ENCODE measurements at regions not wholly inside any gene's neighbourhood (a gene's known extent, or its start where the extent isn't known, plus 50 kb on each side); places are given as distances from the start of the nearest gene placed in this dataset.

DNA sequence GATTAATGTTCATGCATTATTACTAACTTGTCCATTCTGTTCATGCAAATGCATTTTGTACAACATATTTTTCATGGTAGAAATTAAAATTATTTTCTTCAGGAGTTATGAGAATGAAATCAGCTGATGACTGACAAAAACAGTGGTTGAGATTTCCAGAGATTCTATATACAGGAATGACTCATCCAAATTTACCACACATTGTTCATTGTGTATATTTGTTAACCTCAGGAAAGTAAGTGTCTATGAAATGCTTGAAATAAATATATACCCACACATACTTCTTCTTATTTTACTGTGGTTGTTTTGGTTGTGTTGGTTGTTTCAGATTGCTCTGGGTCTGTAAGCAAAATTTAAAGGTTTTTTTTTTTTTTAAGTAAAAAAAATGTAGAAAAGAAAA, 108.1 kb upstream of the SP8 start:
- H3K27ac ChIP-seq = no peak overlapping the region
- no peak for DNase-seq (ENCODE audit: low spot score in 2 of 2)

DNA sequence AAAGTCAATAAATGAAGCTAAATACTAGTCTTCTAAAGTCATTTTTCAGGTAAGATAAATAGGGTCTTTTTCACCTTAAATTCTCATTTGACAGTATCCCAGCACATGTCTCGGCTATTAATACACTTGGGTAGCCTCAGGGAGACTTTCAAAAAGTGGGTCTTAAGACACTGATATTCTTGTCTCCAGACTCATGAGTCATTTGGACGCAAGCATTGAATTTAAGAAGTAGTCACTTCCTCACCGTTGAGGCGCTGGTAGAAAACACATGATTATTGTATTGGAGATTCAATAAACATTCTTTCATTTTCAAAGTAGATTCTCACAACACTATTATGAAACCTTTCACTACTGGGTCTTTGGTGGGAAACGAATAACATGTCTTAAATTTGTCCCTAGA, 108.9 kb upstream of the SP8 start:
- WGBS = 54% methylated on average over 5 of the region's 5 CpGs
- TF ChIP-seq, protein P1, sequence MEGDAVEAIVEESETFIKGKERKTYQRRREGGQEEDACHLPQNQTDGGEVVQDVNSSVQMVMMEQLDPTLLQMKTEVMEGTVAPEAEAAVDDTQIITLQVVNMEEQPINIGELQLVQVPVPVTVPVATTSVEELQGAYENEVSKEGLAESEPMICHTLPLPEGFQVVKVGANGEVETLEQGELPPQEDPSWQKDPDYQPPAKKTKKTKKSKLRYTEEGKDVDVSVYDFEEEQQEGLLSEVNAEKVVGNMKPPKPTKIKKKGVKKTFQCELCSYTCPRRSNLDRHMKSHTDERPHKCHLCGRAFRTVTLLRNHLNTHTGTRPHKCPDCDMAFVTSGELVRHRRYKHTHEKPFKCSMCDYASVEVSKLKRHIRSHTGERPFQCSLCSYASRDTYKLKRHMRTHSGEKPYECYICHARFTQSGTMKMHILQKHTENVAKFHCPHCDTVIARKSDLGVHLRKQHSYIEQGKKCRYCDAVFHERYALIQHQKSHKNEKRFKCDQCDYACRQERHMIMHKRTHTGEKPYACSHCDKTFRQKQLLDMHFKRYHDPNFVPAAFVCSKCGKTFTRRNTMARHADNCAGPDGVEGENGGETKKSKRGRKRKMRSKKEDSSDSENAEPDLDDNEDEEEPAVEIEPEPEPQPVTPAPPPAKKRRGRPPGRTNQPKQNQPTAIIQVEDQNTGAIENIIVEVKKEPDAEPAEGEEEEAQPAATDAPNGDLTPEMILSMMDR (IDR thresholded peaks at IDR 0.05) = no peak
- no peak for TF ChIP-seq POLR2A (IDR thresholded peaks at IDR 0.05)
- TF ChIP-seq POLR2AphosphoS5 (IDR thresholded peaks at IDR 0.05) = no peak
- no peak for TF ChIP-seq EP300 (IDR thresholded peaks at IDR 0.05)
- Histone ChIP-seq H3K27me3 (peaks cover 2% of the 10 kb centered on the region), H3K4me3 (no peak overlapping the region), H3K27ac (no peak overlapping the region), H3K9me3 (no peaks in the 10 kb centered on the region), H3K4me1 (no peaks in the 10 kb centered on the region), H3K36me3 (no peaks in the 10 kb centered on the region)
- no peak for DNase-seq (ENCODE audit: low spot score in 2 of 2)

More for the DNA sequence above, 108.1 kb upstream of the SP8 start:
- TF ChIP-seq, protein P1 (IDR thresholded peaks at IDR 0.05) = no peak
- TF ChIP-seq POLR2AphosphoS5 (IDR thresholded peaks at IDR 0.05) (no peak), POLR2A (IDR thresholded peaks at IDR 0.05) (no peak), EP300 (IDR thresholded peaks at IDR 0.05) (no peak)
- no peaks in the 10 kb centered on the region for H3K4me1 ChIP-seq
- H3K36me3 ChIP-seq = no peaks in the 10 kb centered on the region
- H3K9me3 ChIP-seq = no peaks in the 10 kb centered on the region
- H3K27me3 ChIP-seq = peaks cover 2% of the 10 kb centered on the region
- H3K4me3 ChIP-seq = no peak overlapping the region

DNA sequence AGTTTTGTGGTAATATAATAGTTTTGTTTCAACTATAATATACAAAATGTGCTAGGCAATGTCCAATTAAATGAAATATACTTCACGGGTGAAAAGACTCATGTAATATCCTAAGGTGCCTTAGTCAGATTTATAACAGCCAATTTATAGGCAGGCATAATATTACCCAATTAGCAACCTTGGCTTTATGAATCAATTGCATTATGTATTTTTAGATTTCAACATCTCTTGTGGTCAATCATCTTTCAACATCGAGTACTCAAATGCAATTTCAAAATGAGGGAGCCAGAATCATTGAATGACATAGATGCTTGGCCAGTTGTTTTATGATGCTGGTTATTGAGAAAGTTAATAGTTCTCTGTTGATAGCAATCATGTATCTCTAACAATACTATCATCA, 110.3 kb upstream of the SP8 start:
- Histone ChIP-seq H3K4me3 (no peak overlapping the region), H3K9me3 (no peaks in the 10 kb centered on the region), H3K36me3 (no peaks in the 10 kb centered on the region), H3K4me1 (no peaks in the 10 kb centered on the region), H3K27me3 (peaks cover 2% of the 10 kb centered on the region), H3K27ac (no peak overlapping the region)
- no peak for DNase-seq (ENCODE audit: low spot score in 2 of 2)
- 71% methylated on average over 2 of the region's 2 CpGs for WGBS
- no peak for TF ChIP-seq POLR2A (IDR thresholded peaks at IDR 0.05)
- TF ChIP-seq EP300 (IDR thresholded peaks at IDR 0.05) = no peak
- TF ChIP-seq, protein P1 (IDR thresholded peaks at IDR 0.05) = no peak
- TF ChIP-seq POLR2AphosphoS5 (IDR thresholded peaks at IDR 0.05) = no peak

DNA sequence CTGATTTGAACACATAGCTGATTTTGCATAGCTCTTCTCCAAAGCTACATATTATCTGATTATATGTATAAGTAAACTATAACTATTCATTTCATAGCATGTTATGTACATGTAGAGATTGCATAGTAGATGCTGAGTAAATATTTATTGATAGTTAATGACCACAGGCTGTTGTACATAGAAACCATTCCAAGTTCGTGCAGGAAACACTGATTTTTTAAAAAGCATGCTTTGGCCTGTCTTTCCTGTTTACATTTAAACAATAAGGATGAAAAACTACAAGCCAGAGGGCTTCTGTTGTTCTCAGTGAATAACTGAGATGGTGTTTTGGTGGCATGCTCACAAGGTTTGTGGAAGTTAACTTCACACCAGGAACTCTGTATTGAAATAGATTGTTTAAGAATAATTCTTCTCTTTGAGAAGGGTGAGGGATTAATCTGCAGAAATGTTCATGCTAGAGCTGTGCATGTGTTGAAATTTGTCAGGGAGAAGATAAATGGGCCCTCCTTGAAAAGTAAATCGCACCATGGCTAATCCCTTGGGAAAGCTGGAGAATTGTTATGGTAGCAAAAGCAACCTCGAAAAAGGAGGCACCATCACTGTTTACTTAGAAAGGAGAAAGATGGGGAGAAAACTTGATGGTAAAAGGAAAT, 120.2 kb upstream of the SP8 start:
- TF ChIP-seq, protein P1 (IDR thresholded peaks at IDR 0.05) = no peak
- TF ChIP-seq POLR2A (IDR thresholded peaks at IDR 0.05) (no peak), POLR2AphosphoS5 (IDR thresholded peaks at IDR 0.05) (no peak), EP300 (IDR thresholded peaks at IDR 0.05) (no peak)
- no peaks in the 10 kb centered on the region for H3K36me3 ChIP-seq
- WGBS = 57% methylated on average over 3 of the region's 3 CpGs
- no peaks in the 10 kb centered on the region for H3K27me3 ChIP-seq
- H3K27ac ChIP-seq = no peak overlapping the region
- no peaks in the 10 kb centered on the region for H3K9me3 ChIP-seq
- DNase-seq (ENCODE audit: low spot score in 2 of 2) = no peak
- H3K4me1 ChIP-seq = no peaks in the 10 kb centered on the region
- H3K4me3 ChIP-seq = no peak overlapping the region

DNA sequence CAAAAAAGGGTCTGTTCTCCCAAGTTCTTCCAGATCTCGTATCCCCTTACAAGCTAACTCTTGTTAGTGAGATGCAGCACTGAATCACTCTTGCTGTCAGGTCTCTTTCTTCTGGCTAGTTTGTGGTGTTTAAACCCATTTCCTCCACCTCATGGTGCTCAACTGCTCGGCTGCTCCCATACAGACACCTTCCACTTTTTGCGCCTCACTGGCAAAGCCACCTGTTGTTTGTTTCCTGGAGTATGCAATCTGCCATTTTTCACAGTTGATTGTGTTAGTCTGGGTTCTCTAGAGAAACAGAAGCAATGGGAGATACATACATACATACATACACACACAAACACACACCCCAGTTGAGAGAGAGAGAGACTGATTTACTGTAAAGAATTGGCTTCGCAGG, 124.4 kb upstream of the SP8 start:
- Histone ChIP-seq H3K27me3 (no peaks in the 10 kb centered on the region), H3K9me3 (no peaks in the 10 kb centered on the region), H3K4me1 (no peaks in the 10 kb centered on the region), H3K36me3 (no peaks in the 10 kb centered on the region), H3K4me3 (no peak overlapping the region), H3K27ac (no peak overlapping the region)
- no peak for TF ChIP-seq POLR2A (IDR thresholded peaks at IDR 0.05)
- TF ChIP-seq, protein P1 (IDR thresholded peaks at IDR 0.05) = no peak
- TF ChIP-seq POLR2AphosphoS5 (IDR thresholded peaks at IDR 0.05) = no peak
- TF ChIP-seq EP300 (IDR thresholded peaks at IDR 0.05) = no peak
- no peak for DNase-seq (ENCODE audit: low spot score in 2 of 2)
- WGBS = 80% methylated on average over 4 of the region's 4 CpGs

All from suprapubic skin (tissue), 4 donors.